ENCODE measurements at regions not wholly inside any gene's neighbourhood (a gene's known extent, or its start where the extent isn't known, plus 50 kb on each side); places are given as distances from the start of the nearest gene placed in this dataset.

- TF ChIP-seq CTCF (conservative IDR thresholded peaks at IDR 0.05; ENCODE audit: low read length) (no peak), EZH2phosphoT487 (IDR thresholded peaks at IDR 0.05; ENCODE audit: borderline replicate concordance) (no peak)
Measured at GRCh38 chr7:84474436-84474835, 279.8 kb upstream of the SEMA3A start.

All from Loucy (cell line).